ENCODE measurements at regions not wholly inside any gene's neighbourhood (a gene's known extent, or its start where the extent isn't known, plus 50 kb on each side); places are given as distances from the start of the nearest gene placed in this dataset.

GRCh38 chr3:64995857-64996551 lies 308.2 kb upstream of the ADAMTS9 start:
- TF ChIP-seq POLR2A (IDR thresholded peaks at IDR 0.05) (no peak), CTCF (IDR thresholded peaks at IDR 0.05) (no peak), POLR2AphosphoS5 (IDR thresholded peaks at IDR 0.05) (no peak)
